Uterus (tissue), 2 donors: ENCODE measurements at regions not wholly inside any gene's neighbourhood (a gene's known extent, or its start where the extent isn't known, plus 50 kb on each side); places are given as distances from the start of the nearest gene placed in this dataset.

Experiments
- CTCF ChIP-seq, 4 experiments: fragments of 200-600 bp in 2 of 4; fragments of 450-650 bp in 2 of 4; sonication (generic) in 2 of 4; IDR thresholded peaks; one replicate each; pipeline ENCODE4 v1.5.1; 2016 to 2019; ENCODE audit warnings: antibody characterized with exemption in 4 of 4, mild to moderate bottlenecking in 2 of 4, moderate library complexity in 1 of 4
- POLR2A ChIP-seq, 2 donors: fragments of 450-650 bp; IDR thresholded peaks; one replicate each; pipeline ENCODE4 v1.6.1; 2016; ENCODE audit warnings: antibody characterized with exemption in 2 of 2, mild to moderate bottlenecking in 1 of 2, moderate library complexity in 1 of 2

- TF ChIP-seq CTCF (IDR thresholded peaks at IDR 0.05) = no peak
- TF ChIP-seq POLR2A (IDR thresholded peaks at IDR 0.05) = no peak
Measured at GRCh38 chr2:13996527-13996926, 636.0 kb upstream of the LRATD1 start.
